GM19438 (cell line): ENCODE measurements at regions not wholly inside any gene's neighbourhood (a gene's known extent, or its start where the extent isn't known, plus 50 kb on each side); places are given as distances from the start of the nearest gene placed in this dataset.
"Not testable (repeated sequence)": the region's sequence is repeated elsewhere in the genome, so short reads cannot be mapped to it uniquely, and the experiment has no call there.

Experiments used
- ATAC-seq: cut with Tn5 transposase; IDR thresholded peaks from one replicate; pipeline ENCODE4 v1.9.1; 2021; ENCODE audit warnings: low read depth; ENCODE audit not compliant: unreplicated experiment

DNA sequence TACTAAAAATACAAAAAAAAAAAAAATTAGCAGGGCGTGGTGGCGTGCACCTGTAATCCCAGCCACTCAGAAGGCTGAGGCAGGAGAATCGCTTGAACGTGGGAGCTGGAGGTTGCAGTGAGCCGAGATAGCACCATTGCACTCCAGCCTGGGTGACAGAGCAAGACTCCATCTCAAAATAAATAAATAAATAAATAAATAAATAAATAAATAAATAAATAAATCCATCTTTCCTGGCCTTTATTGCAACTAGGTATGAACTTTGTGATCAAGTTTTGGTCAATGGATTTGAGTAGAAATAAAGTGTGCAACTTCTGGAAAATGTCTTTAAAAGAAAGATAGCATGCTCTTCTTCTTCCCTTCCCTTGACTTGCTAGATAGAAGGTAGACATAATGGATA lies 69.6 kb upstream of the LRFN2 start:
- not testable (repeated sequence) for ATAC-seq

DNA sequence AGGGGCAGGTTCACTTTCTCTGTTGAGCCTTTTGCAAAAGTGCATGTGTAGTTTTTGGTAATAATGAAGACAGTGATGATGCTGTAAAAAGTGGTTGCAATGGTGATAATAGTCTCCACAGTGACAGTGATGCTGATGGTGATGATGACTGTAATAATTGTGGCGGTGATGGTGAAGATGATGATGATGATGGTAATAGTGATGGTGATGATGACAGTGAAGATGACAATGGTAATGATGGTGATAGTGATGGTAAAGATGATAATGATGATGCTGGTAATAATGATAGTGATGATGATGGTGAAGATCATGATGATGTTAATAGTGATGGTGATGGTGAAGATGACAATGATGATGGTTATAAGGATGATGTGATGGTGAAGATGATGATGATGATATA lies 67.7 kb upstream of the LRFN2 start:
- ATAC-seq = no peak

DNA sequence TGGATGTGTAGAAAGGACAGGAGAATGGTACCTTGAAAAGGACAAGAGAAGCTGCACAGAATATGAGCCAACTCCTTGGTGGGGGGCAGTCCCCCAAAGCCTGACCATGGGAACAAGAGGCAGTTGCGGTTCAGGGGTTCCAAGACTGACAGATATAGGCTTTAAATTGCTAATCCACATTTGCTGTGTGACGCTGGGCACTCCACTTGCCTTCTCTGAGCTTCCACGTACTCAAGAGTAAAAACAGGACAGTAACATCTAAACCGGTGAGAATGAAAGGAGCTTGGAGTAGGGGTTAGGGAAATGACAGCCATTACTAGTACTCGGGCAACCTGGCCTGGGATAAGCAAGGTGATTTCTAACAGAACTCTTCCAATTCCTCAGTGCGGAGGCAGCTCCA lies 57.9 kb upstream of the LRFN2 start:
- ATAC-seq = no peak

GRCh38 chr6:40642837-40643236 lies 55.7 kb upstream of the LRFN2 start:
- no peak for ATAC-seq

DNA sequence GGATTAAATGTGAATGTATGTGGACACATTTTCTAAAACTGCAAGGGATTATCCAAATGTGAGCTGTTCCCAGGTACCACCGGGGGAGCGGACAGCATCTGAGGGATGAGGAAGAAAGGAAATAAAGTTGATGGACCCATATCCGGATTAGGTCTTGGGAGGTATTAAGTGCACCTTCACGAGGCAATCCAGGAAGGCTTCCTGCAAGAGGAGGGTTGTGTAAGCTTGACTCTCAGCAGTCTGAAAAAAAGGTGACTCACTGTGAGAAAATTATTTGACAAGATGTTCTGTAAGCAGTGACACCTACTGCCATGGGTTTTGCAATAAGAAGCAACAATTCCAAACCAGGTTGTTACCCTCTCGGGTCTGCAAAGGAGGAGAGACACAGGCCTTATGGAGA lies 55.0 kb upstream of the LRFN2 start:
- no peak for ATAC-seq

DNA sequence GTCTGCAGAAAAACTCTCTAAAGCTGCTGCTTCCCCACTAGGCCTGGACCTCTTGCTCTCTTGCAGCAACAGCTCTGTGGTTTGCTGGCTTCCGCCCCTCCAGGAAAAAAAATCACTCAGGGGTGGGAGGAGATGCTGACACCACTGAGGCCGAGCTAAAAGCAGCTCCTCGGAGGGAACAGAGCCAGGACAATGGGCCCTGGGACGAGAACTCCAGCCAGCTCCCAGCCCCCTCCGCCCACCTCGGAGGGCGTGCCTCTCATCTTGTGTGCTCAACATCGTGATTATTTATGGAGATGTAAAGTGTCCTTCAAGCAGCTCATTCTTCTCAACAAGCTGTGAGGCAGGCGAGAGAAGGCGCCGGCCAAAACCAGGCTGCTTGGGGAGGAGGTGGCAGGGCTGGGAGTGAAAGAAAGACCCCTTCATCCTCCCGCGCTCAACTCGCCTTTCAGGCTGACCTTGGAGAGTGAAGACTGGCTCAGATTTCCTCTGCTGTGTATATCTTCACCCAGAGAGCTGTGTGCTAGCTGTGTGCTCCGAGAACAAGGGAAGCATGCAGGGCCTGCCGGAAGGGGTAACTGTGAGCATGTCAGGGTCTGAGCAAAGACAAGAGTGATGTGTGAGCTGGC lies 53.5 kb upstream of the LRFN2 start:
- ATAC-seq = no peak
